ENCODE measurements at regions not wholly inside any gene's neighbourhood (a gene's known extent, or its start where the extent isn't known, plus 50 kb on each side); places are given as distances from the start of the nearest gene placed in this dataset.

DNA sequence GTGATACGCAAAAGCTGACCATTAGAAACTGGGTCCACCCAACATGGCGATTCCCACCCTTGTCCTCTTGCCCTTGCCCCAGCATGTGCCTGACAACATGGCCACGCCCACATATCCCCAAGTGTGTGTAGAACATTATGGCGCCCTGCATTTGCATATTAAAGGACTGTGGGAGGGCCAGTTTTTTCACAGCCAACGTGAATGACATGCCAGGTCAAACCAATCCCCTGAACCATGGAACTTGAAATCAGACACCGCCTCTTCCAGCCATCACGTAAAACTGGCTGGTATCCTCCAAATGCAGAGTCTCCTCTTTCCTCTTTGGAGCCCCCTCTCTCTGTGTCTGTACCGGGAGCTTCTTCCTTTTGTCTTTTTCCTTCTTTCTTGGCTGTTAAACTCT is 156.7 kb upstream of the EPHA6 start:
- TF ChIP-seq, protein P1, sequence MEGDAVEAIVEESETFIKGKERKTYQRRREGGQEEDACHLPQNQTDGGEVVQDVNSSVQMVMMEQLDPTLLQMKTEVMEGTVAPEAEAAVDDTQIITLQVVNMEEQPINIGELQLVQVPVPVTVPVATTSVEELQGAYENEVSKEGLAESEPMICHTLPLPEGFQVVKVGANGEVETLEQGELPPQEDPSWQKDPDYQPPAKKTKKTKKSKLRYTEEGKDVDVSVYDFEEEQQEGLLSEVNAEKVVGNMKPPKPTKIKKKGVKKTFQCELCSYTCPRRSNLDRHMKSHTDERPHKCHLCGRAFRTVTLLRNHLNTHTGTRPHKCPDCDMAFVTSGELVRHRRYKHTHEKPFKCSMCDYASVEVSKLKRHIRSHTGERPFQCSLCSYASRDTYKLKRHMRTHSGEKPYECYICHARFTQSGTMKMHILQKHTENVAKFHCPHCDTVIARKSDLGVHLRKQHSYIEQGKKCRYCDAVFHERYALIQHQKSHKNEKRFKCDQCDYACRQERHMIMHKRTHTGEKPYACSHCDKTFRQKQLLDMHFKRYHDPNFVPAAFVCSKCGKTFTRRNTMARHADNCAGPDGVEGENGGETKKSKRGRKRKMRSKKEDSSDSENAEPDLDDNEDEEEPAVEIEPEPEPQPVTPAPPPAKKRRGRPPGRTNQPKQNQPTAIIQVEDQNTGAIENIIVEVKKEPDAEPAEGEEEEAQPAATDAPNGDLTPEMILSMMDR (IDR thresholded peaks at IDR 0.05), result no peak
- TF ChIP-seq EP300 (IDR thresholded peaks at IDR 0.05), result no peak
